ENCODE measurements at regions not wholly inside any gene's neighbourhood (a gene's known extent, or its start where the extent isn't known, plus 50 kb on each side); places are given as distances from the start of the nearest gene placed in this dataset.

DNA sequence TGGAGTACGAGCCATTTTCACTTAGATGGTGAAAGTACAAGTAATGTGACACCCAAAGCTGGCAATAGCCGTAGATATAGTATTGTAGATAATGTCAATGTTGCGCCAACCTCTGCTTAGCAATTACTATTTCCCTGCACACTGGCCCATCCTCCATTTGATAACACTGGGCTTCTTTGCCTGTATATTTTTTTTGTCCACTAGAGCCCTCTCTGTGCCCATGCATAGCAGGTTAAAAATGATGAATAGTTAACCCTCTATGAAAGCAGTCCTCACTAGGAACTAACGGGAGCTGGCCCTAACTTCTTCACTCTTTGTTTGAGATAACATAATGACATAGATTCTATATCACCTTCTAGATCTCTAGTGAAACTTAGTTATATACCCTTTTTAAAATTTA lies 416.8 kb downstream of the TUSC1 start:
- H3K27ac ChIP-seq (ENCODE audit: low read depth, low read length): no peak overlapping the region
- H3K27me3 ChIP-seq (ENCODE audit: control insufficient read depth in 1 of 2, insufficient read depth in 2 of 2, low read length in 2 of 2): no peaks in the 10 kb centered on the region
- H3K9ac ChIP-seq (ENCODE audit: low read length): no peak overlapping the region
- H3K4me3 ChIP-seq (ENCODE audit: low read depth in 1 of 2, low read length in 2 of 2): no peak overlapping the region
- no peaks in the 10 kb centered on the region for H3K36me3 ChIP-seq (ENCODE audit: insufficient read depth, low read length)
- no peaks in the 10 kb centered on the region for H3K4me1 ChIP-seq (ENCODE audit: insufficient read depth, low read length)
- H3K9me3 ChIP-seq (ENCODE audit: low read length): no peaks in the 10 kb centered on the region

DNA sequence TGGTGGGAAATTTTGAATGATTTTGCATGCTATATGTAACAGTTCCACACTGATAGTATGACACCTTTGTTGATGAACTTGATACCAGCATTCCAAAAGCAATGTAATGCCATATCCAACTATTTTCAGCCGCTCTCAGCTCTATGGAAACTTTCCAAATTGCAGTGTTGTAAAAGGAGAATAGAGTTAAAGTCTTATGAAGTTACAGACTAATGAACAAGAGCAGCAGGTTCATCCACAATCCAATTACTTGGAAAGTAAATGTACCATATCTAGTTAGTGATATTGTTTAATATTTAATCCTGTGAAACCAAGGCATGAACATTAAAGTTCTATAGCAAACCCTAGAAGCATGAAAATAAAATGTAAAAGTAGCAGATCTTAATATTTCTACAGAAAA lies 418.2 kb downstream of the TUSC1 start:
- Histone ChIP-seq H3K27me3 (ENCODE audit: control insufficient read depth in 1 of 2, insufficient read depth in 2 of 2, low read length in 2 of 2) (no peaks in the 10 kb centered on the region), H3K36me3 (ENCODE audit: insufficient read depth, low read length) (no peaks in the 10 kb centered on the region)

DNA sequence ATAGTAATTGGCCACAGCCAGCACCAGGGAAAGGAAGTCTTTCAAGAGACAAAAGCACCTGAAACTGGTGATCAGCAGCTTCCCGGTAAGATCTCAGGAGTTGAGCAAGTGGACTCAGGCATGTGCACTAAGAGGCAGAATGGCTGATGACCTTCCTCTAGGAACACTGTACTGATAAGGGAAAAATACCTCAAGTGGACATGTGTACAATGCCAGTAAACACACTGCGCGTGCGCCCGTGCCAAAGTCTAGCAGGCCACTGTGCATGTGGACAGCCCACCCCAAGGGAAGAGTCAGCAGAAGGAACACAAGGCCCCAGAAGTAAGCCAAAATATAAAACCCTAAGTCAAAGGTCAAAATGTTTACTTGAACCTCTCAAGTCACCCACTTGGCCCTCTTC lies 423.0 kb downstream of the TUSC1 start:
- Histone ChIP-seq H3K27me3 (ENCODE audit: control insufficient read depth in 1 of 2, insufficient read depth in 2 of 2, low read length in 2 of 2) (no peaks in the 10 kb centered on the region), H3K27ac (ENCODE audit: low read depth, low read length) (no peak overlapping the region), H3K9me3 (ENCODE audit: low read length) (no peaks in the 10 kb centered on the region), H3K4me3 (ENCODE audit: low read depth in 1 of 2, low read length in 2 of 2) (no peak overlapping the region), H3K36me3 (ENCODE audit: insufficient read depth, low read length) (no peaks in the 10 kb centered on the region), H3K4me1 (ENCODE audit: insufficient read depth, low read length) (no peaks in the 10 kb centered on the region), H3K9ac (ENCODE audit: low read length) (no peak overlapping the region)

More for the DNA sequence above, 418.2 kb downstream of the TUSC1 start:
- H3K9me3 ChIP-seq (ENCODE audit: low read length): no peaks in the 10 kb centered on the region
- H3K4me1 ChIP-seq (ENCODE audit: insufficient read depth, low read length): no peaks in the 10 kb centered on the region
- no peak overlapping the region for H3K27ac ChIP-seq (ENCODE audit: low read depth, low read length)
- H3K4me3 ChIP-seq (ENCODE audit: low read depth in 1 of 2, low read length in 2 of 2): no peak overlapping the region
- no peak overlapping the region for H3K9ac ChIP-seq (ENCODE audit: low read length)

DNA sequence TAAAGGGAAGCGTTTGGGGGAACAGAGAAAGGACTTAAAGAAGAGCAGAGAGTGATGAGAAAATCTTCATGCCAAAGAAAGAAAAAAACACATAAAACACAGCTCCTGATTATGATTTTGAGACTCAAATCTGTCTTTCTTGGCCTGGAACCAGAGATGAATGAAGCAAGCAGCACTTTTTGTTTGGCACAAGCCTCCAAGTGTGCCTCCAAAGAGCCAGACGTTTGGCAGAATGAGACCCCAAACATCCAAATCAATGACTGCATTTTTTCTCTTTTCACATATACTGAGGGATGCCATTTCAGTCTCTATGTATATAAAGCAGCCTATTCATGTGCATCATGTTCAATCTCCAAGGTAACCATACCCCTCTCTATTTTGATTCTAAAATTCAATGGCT lies 424.2 kb downstream of the TUSC1 start:
- Histone ChIP-seq H3K9me3 (ENCODE audit: low read length) (no peaks in the 10 kb centered on the region), H3K36me3 (ENCODE audit: insufficient read depth, low read length) (no peaks in the 10 kb centered on the region), H3K27me3 (ENCODE audit: control insufficient read depth in 1 of 2, insufficient read depth in 2 of 2, low read length in 2 of 2) (no peaks in the 10 kb centered on the region), H3K4me1 (ENCODE audit: insufficient read depth, low read length) (no peaks in the 10 kb centered on the region), H3K9ac (ENCODE audit: low read length) (no peak overlapping the region), H3K27ac (ENCODE audit: low read depth, low read length) (no peak overlapping the region), H3K4me3 (ENCODE audit: low read depth in 1 of 2, low read length in 2 of 2) (no peak overlapping the region)

DNA sequence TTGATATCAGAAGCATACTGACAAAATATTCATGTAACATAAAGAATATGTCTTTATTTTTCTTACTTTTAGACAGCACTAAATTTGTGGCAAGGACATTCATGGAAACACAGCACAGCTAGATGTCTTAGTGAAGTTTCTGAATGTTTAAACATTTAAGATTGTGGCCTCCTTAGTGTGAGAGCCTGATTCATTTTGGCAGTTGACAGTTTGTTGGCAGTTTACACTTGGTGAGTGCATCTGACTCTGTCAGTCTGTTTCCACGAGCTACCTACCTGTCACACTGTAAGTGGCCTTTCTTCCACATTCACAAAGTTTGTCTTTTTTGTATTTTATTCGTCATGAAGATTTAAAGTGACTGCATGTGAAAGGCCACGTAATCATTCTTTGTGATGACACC lies 436.8 kb downstream of the TUSC1 start:
- Histone ChIP-seq H3K4me1 (ENCODE audit: insufficient read depth, low read length) (no peaks in the 10 kb centered on the region), H3K27ac (ENCODE audit: low read depth, low read length) (no peak overlapping the region), H3K36me3 (ENCODE audit: insufficient read depth, low read length) (no peaks in the 10 kb centered on the region), H3K27me3 (ENCODE audit: control insufficient read depth in 1 of 2, insufficient read depth in 2 of 2, low read length in 2 of 2) (no peaks in the 10 kb centered on the region), H3K9ac (ENCODE audit: low read length) (no peak overlapping the region), H3K9me3 (ENCODE audit: low read length) (no peaks in the 10 kb centered on the region), H3K4me3 (ENCODE audit: low read depth in 1 of 2, low read length in 2 of 2) (no peak overlapping the region)

DNA sequence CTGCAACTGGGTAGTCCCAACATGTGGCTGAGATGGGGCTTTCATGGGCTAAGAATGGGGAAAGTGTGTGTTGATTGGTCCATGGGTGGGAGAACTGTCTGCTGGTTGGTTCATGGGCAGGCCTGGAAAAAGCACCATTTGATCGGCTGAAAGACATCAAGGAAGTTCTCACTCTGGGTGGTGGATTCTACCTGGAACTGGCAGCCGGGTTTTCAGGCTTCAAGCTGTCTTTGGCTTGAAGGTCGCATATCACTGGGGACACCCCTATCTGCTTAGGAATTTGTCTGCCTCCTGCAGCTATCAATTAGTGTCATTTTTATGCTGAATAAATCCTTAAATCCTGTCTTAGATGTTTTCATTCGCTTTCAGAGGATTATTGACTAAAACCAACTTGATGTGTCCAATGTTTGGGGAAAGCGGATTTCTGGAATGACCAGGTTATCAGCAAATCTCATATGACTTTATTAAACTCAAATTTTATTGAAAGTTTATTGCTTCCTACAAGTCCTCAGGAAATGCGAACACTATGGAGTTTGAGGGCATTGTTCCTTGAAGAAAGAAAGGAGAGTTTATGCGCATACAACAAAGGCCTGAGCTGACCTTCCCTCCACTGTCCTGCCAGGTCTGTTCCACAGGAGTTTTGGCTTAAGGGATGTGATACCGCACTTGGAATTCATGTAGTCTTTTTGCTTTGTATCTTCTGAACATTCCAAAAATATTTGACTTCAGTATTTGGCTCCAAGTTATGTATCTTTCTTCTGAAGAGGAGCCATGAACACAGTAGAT lies 451.1 kb downstream of the TUSC1 start:
- H3K27me3 ChIP-seq (ENCODE audit: control insufficient read depth in 1 of 2, insufficient read depth in 2 of 2, low read length in 2 of 2): no peaks in the 10 kb centered on the region
- H3K36me3 ChIP-seq (ENCODE audit: insufficient read depth, low read length): no peaks in the 10 kb centered on the region
- H3K9me3 ChIP-seq (ENCODE audit: low read length): no peaks in the 10 kb centered on the region
- H3K27ac ChIP-seq (ENCODE audit: low read depth, low read length): no peak overlapping the region
- no peak overlapping the region for H3K9ac ChIP-seq (ENCODE audit: low read length)
- H3K4me1 ChIP-seq (ENCODE audit: insufficient read depth, low read length): no peaks in the 10 kb centered on the region
- no peak overlapping the region for H3K4me3 ChIP-seq (ENCODE audit: low read depth in 1 of 2, low read length in 2 of 2)

DNA sequence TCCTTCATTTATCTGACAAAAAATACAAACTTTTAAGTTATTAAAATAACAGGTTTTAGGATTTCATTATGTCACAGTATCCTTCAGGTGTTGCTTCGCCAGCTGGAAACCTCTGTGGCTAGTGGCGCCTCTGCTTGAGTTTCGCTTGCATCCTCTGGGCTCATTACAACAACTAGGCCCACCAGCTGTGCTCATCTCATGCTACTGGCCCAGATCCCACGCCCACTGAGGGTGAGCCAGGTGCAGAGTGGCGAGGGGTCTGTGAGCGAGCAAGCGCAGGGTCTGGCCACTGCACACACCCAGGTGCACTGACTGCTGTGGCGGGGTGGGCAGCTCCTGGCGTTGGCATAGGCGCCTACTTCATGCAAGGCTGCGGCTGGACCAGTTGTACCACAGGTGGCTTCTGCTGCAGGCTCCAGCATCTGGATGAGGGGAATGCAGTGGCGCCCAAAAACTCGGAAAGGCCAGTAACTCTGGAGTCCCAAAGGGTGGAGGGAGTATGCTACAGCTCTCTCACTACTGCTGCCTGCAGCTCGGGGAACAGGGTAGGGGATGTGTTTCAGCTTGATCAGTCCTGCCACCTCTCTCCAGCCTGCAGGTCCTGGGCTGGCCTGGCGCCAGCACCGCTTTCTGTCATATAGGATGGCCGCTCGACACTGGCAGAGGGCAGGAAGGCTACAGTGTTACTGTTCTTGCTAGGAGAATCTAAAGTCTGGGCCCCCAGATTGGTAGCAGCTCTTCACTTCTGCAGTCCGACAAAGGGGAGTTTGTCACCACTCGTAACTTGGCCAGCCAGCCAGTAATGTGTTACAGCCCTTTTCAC lies 452.1 kb downstream of the TUSC1 start:
- no peak overlapping the region for H3K4me3 ChIP-seq (ENCODE audit: low read depth in 1 of 2, low read length in 2 of 2)
- no peaks in the 10 kb centered on the region for H3K4me1 ChIP-seq (ENCODE audit: insufficient read depth, low read length)
- no peak overlapping the region for H3K27ac ChIP-seq (ENCODE audit: low read depth, low read length)
- H3K9me3 ChIP-seq (ENCODE audit: low read length): no peaks in the 10 kb centered on the region
- H3K9ac ChIP-seq (ENCODE audit: low read length): no peak overlapping the region
- no peaks in the 10 kb centered on the region for H3K36me3 ChIP-seq (ENCODE audit: insufficient read depth, low read length)
- H3K27me3 ChIP-seq (ENCODE audit: control insufficient read depth in 1 of 2, insufficient read depth in 2 of 2, low read length in 2 of 2): no peaks in the 10 kb centered on the region

DNA sequence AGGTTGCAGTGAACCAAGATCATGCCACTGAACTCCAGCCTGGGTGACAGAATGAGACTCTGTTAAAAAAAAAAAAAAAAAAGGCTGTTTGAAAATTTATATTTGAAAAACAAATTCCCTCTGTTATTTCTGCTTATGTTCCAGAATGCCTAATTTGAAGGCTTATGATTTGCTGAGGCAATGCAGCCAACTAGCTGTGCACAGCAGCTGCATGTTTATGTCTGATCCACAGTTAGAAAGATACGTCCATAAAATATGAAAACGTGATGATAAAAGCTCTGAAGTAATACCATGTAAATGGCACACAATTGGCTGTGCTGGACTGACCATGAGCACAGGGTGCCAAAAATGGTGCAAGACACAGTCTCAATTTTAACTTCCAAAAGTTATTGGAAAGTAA lies 453.2 kb downstream of the TUSC1 start:
- Histone ChIP-seq H3K36me3 (ENCODE audit: insufficient read depth, low read length) (no peaks in the 10 kb centered on the region), H3K9ac (ENCODE audit: low read length) (no peak overlapping the region), H3K4me1 (ENCODE audit: insufficient read depth, low read length) (no peaks in the 10 kb centered on the region)

DNA sequence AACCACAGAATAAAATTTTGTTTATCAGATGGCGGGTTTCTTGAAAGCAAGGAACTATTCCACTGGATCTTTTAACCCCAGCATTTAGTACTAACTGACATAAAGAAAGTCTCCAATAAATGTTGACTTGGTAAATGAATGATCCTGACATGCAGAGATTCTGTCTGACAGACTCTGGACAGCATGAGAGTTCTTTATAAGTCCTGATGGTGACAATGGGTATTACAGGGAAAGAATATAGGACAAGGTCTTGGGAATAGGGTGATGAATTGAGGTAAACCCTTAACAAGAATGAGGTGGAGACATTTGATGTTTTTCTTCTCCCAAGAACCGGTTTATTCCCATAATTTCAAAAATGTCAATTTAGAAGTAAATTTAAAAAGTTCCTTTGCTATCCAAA lies 453.9 kb downstream of the TUSC1 start:
- Histone ChIP-seq H3K4me1 (ENCODE audit: insufficient read depth, low read length) (no peaks in the 10 kb centered on the region), H3K9ac (ENCODE audit: low read length) (no peak overlapping the region), H3K36me3 (ENCODE audit: insufficient read depth, low read length) (no peaks in the 10 kb centered on the region), H3K9me3 (ENCODE audit: low read length) (no peaks in the 10 kb centered on the region), H3K27me3 (ENCODE audit: control insufficient read depth in 1 of 2, insufficient read depth in 2 of 2, low read length in 2 of 2) (no peaks in the 10 kb centered on the region), H3K27ac (ENCODE audit: low read depth, low read length) (no peak overlapping the region), H3K4me3 (ENCODE audit: low read depth in 1 of 2, low read length in 2 of 2) (no peak overlapping the region)

More for the DNA sequence above, 453.2 kb downstream of the TUSC1 start:
- Histone ChIP-seq H3K9me3 (ENCODE audit: low read length) (no peaks in the 10 kb centered on the region), H3K4me3 (ENCODE audit: low read depth in 1 of 2, low read length in 2 of 2) (no peak overlapping the region), H3K27ac (ENCODE audit: low read depth, low read length) (no peak overlapping the region), H3K27me3 (ENCODE audit: control insufficient read depth in 1 of 2, insufficient read depth in 2 of 2, low read length in 2 of 2) (no peaks in the 10 kb centered on the region)

DNA sequence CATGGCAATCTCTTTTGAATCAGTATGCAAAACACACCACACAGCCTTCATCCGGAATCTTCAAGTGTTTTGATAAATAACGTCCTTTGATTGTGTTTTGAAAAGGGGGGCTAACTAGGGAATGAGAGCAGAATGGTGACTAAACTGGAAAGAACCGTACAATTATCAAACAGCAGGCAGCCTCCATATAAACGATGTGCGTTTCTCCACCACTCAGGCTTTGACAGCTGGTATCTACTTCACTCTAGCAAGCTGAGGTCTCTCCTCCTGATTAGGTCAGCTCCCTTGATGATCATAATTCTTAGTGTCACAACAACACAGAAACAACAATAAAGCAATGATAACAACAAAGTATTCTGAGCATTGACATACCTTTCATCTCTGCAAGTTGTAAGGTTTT lies 465.9 kb downstream of the TUSC1 start:
- Histone ChIP-seq H3K4me3 (ENCODE audit: low read depth in 1 of 2, low read length in 2 of 2) (no peak overlapping the region), H3K36me3 (ENCODE audit: insufficient read depth, low read length) (no peaks in the 10 kb centered on the region), H3K4me1 (ENCODE audit: insufficient read depth, low read length) (no peaks in the 10 kb centered on the region), H3K9me3 (ENCODE audit: low read length) (no peaks in the 10 kb centered on the region), H3K27me3 (ENCODE audit: control insufficient read depth in 1 of 2, insufficient read depth in 2 of 2, low read length in 2 of 2) (no peaks in the 10 kb centered on the region), H3K27ac (ENCODE audit: low read depth, low read length) (no peak overlapping the region), H3K9ac (ENCODE audit: low read length) (no peak overlapping the region)

DNA sequence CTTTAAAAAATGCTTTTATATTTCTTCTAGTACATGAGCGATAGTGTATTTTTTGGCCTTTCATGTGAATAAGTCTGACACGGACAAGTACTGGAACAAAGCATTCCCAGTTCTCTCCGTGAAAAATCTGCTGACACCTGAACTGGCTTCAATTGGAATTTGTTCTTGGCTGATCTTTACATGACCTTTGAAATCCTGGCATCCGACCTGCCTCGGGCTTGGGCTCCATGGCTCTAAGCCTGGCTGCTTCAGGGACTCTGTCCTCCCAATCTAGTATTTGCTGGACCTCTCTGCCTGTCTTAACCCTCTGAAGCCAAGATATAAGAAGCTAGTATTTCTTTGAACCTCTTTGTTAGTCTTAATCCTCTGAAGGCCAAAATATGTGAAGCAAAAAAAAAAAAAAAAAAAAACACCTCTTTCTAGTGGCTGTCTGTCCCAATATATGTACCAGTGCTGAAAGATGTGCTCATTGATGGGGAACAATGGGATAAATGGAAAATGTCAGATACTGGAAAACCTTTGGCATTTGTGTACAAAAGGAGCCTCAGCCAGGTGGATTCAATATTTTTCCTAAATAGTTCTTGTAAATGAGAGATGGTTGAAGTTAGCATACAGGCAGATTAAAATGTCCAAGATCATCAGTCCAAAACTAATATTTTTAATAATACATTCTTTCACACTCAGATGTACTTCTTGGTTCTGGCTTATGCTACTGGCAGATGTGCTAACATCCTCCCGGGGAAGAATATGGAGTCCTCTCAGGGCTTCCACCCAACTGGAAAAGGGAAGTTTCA lies 470.6 kb downstream of the TUSC1 start:
- Histone ChIP-seq H3K9ac (ENCODE audit: low read length) (no peak overlapping the region), H3K4me1 (ENCODE audit: insufficient read depth, low read length) (no peaks in the 10 kb centered on the region), H3K27me3 (ENCODE audit: control insufficient read depth in 1 of 2, insufficient read depth in 2 of 2, low read length in 2 of 2) (no peaks in the 10 kb centered on the region), H3K4me3 (ENCODE audit: low read depth in 1 of 2, low read length in 2 of 2) (no peak overlapping the region), H3K36me3 (ENCODE audit: insufficient read depth, low read length) (no peaks in the 10 kb centered on the region), H3K27ac (ENCODE audit: low read depth, low read length) (no peak overlapping the region), H3K9me3 (ENCODE audit: low read length) (no peaks in the 10 kb centered on the region)
